ENCODE measurements at regions not wholly inside any gene's neighbourhood (a gene's known extent, or its start where the extent isn't known, plus 50 kb on each side); places are given as distances from the start of the nearest gene placed in this dataset.

DNA sequence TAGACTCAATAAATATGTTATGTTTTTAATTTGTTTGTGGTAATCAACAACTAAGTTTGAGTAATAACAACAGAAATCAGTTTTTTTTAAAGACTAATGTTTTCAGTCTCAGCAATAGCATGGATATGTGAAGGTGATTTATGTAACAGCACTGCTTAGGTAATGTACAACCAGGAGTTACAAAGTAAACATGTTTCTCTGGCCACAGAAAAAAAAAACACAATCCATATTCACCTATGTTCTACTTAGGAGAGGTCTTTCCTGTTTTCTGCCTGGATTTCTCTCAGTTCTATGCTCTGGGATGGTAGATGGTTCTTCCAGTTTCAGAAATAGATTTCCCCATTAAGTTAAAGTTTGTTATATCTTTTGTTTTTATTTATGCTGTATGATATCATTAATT, 579.4 kb downstream of the SI start:
- no peak for DNase-seq
- peaks cover 0 to 3% (median 0%) of the 10 kb centered on the region in 4 donors for H3K4me1 ChIP-seq
- no peak for TF ChIP-seq CTCF (IDR thresholded peaks at IDR 0.05)
- no peak for TF ChIP-seq POLR2A (IDR thresholded peaks at IDR 0.05)
- no peaks in the 10 kb centered on the region for H3K9me3 ChIP-seq
- no peak overlapping the region for H3K4me3 ChIP-seq
- intact Hi-C loops (cut with DNase I): no loop called here
- peak overlapping the region in 2 of 3 donors; percentile 24 to 27 for H3K27ac ChIP-seq
- peak; percentile 99 to 100 (median 100) for ATAC-seq
- no peaks in the 10 kb centered on the region for H3K27me3 ChIP-seq
- H3K36me3 ChIP-seq: no peaks in the 10 kb centered on the region

GRCh38 chr3:164488893-164489292, 589.4 kb downstream of the SI start:
- ATAC-seq (peak in 3 of 4 donors; percentile 25 to 57 (median 44)), DNase-seq (no peak)
- Histone ChIP-seq H3K9me3 (no peaks in the 10 kb centered on the region), H3K4me3 (no peak overlapping the region), H3K27ac (no peak overlapping the region), H3K4me1 (peaks cover 0 to 16% (median 5%) of the 10 kb centered on the region in 4 donors), H3K27me3 (no peaks in the 10 kb centered on the region), H3K36me3 (no peaks in the 10 kb centered on the region)
- TF ChIP-seq CTCF (IDR thresholded peaks at IDR 0.05) (no peak), POLR2A (IDR thresholded peaks at IDR 0.05) (no peak)
- WGBS (ENCODE audit: insufficient coverage, low coverage, low lambda C conversion rate, missing lambda C conversion rate): 34% methylated on average over 2 of the region's 2 CpGs
- intact Hi-C loops (cut with DNase I): no loop called here

DNA sequence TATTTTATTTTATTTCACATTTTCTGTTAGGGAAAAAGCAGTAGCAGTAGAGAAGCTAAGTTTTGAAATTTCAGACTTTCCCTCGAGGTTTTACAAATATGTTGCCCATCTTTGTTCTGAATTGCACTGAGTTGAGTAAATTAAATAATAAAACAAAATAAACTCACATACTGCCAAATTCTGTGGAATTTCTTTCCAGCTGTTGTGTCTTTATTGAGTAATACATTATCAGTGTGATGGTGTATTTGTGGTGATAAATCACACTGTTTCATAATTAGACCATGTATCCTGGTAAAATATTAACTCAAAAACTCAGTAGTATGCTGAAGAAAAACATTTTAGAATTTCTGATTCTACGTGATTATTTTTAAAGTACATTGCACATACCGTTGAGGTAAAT, 592.1 kb downstream of the SI start:
- TF ChIP-seq POLR2A (IDR thresholded peaks at IDR 0.05) (no peak), CTCF (IDR thresholded peaks at IDR 0.05) (no peak)
- H3K4me3 ChIP-seq: peak overlapping the region in 1 of 3 donors; percentile 5
- ATAC-seq (peak; percentile 70 to 89 (median 84)), DNase-seq (no peak)
- H3K4me1 ChIP-seq: peaks cover 0 to 16% (median 5%) of the 10 kb centered on the region in 4 donors
- H3K27me3 ChIP-seq: no peaks in the 10 kb centered on the region
- intact Hi-C loops (cut with DNase I): no loop called here
- 21% methylated on average over 3 of the region's 3 CpGs for WGBS (ENCODE audit: insufficient coverage, low coverage, low lambda C conversion rate, missing lambda C conversion rate)
- no peaks in the 10 kb centered on the region for H3K36me3 ChIP-seq
- H3K27ac ChIP-seq: peak overlapping the region in 1 of 3 donors; percentile 13
- H3K9me3 ChIP-seq: no peaks in the 10 kb centered on the region

- Histone ChIP-seq H3K9me3 (no peaks in the 10 kb centered on the region), H3K4me3 (no peak overlapping the region), H3K27ac (no peak overlapping the region), H3K36me3 (no peaks in the 10 kb centered on the region), H3K27me3 (no peaks in the 10 kb centered on the region), H3K4me1 (peaks cover 0 to 5% (median 0%) of the 10 kb centered on the region in 4 donors)
- TF ChIP-seq CTCF (IDR thresholded peaks at IDR 0.05) (no peak), POLR2A (IDR thresholded peaks at IDR 0.05) (no peak)
- no peak for DNase-seq
- intact Hi-C loops (cut with DNase I): no loop called here
- 35% methylated on average over 1 of the region's 1 CpG for WGBS (ENCODE audit: insufficient coverage, low coverage, low lambda C conversion rate, missing lambda C conversion rate)
- ATAC-seq: no peak
Measured at GRCh38 chr3:164479978-164480377, 598.3 kb downstream of the SI start.

DNA sequence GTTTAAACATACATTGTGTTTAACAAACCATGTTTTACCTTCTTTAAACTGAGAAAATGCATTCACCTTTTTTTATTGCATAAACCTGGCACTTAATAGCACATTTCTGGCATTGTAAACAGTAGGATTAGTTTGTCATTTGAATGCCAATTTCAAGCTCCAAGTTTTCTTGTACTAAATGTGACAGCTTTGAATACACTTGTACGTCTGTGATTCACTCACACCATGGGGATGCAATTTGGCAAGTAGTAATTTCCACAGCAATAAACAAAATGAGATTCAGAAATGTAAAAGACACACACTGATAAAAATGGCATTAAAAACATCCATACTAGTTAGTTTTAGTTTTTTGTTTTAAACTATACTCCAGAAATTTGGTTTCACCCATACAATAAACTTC, 598.9 kb downstream of the SI start:
- H3K36me3 ChIP-seq: no peaks in the 10 kb centered on the region
- 8% methylated on average over 1 of the region's 1 CpG for WGBS (ENCODE audit: insufficient coverage, low coverage, low lambda C conversion rate, missing lambda C conversion rate)
- DNase-seq: no peak
- H3K4me3 ChIP-seq: no peak overlapping the region
- no peak overlapping the region for H3K27ac ChIP-seq
- TF ChIP-seq POLR2A (IDR thresholded peaks at IDR 0.05) (no peak), CTCF (IDR thresholded peaks at IDR 0.05) (no peak)
- H3K9me3 ChIP-seq: no peaks in the 10 kb centered on the region
- no peaks in the 10 kb centered on the region for H3K27me3 ChIP-seq
- intact Hi-C loops (cut with DNase I): no loop called here
- H3K4me1 ChIP-seq: peaks cover 0 to 5% (median 0%) of the 10 kb centered on the region in 4 donors
- no peak for ATAC-seq
